ENCODE measurements at regions not wholly inside any gene's neighbourhood (a gene's known extent, or its start where the extent isn't known, plus 50 kb on each side); places are given as distances from the start of the nearest gene placed in this dataset.

DNA sequence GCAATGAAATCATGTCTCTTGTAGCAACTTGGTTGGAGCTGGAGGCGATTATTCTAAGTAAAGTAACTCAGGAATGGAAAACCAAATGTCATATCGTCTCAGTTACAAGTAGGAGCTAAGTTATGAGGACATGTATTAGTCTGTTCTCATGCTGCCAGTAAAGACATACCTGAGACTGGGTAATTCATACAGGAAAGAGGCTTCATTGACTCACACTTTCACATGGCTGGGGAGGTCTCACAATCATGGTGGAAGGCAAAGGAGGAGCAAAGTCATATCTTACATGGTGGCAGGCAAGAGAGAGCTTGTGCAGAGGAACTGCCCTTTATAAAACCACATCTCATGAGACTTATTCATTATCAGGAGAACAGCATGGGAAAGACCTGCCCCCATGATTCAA, 370.1 kb upstream of the PRKCQ start:
- TF ChIP-seq SALL1 (CRISPR knock-in tag; IDR thresholded peaks at IDR 0.05) (no peak), ZNF30 (CRISPR knock-in tag; IDR thresholded peaks at IDR 0.05) (no peak), POLR2AphosphoS5 (IDR thresholded peaks at IDR 0.05; ENCODE audit: low read depth, low read length) (no peak), PTBP1 (IDR thresholded peaks at IDR 0.05; ENCODE audit: low read depth, low read length, poor library complexity, severe bottlenecking) (no peak), SMC3 (IDR thresholded peaks at IDR 0.05; ENCODE audit: low read length) (no peak), MTA1 (CRISPR knock-in tag; IDR thresholded peaks at IDR 0.05; ENCODE audit: borderline replicate concordance) (no peak), ARHGAP35 (CRISPR knock-in tag; IDR thresholded peaks at IDR 0.05; ENCODE audit: borderline replicate concordance) (no peak)
- TF ChIP-seq, protein P1, sequence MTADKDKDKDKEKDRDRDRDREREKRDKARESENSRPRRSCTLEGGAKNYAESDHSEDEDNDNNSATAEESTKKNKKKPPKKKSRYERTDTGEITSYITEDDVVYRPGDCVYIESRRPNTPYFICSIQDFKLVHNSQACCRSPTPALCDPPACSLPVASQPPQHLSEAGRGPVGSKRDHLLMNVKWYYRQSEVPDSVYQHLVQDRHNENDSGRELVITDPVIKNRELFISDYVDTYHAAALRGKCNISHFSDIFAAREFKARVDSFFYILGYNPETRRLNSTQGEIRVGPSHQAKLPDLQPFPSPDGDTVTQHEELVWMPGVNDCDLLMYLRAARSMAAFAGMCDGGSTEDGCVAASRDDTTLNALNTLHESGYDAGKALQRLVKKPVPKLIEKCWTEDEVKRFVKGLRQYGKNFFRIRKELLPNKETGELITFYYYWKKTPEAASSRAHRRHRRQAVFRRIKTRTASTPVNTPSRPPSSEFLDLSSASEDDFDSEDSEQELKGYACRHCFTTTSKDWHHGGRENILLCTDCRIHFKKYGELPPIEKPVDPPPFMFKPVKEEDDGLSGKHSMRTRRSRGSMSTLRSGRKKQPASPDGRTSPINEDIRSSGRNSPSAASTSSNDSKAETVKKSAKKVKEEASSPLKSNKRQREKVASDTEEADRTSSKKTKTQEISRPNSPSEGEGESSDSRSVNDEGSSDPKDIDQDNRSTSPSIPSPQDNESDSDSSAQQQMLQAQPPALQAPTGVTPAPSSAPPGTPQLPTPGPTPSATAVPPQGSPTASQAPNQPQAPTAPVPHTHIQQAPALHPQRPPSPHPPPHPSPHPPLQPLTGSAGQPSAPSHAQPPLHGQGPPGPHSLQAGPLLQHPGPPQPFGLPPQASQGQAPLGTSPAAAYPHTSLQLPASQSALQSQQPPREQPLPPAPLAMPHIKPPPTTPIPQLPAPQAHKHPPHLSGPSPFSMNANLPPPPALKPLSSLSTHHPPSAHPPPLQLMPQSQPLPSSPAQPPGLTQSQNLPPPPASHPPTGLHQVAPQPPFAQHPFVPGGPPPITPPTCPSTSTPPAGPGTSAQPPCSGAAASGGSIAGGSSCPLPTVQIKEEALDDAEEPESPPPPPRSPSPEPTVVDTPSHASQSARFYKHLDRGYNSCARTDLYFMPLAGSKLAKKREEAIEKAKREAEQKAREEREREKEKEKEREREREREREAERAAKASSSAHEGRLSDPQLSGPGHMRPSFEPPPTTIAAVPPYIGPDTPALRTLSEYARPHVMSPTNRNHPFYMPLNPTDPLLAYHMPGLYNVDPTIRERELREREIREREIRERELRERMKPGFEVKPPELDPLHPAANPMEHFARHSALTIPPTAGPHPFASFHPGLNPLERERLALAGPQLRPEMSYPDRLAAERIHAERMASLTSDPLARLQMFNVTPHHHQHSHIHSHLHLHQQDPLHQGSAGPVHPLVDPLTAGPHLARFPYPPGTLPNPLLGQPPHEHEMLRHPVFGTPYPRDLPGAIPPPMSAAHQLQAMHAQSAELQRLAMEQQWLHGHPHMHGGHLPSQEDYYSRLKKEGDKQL (CRISPR knock-in tag; IDR thresholded peaks at IDR 0.05; ENCODE audit: low read depth) = no peak
